SW 1271 (cell line): ENCODE measurements at regions not wholly inside any gene's neighbourhood (a gene's known extent, or its start where the extent isn't known, plus 50 kb on each side); places are given as distances from the start of the nearest gene placed in this dataset.
"Not testable (repeated sequence)": the region's sequence is repeated elsewhere in the genome, so short reads cannot be mapped to it uniquely, and the experiment has no call there.

Experiments used
- DNase-seq, 2 experiments: peaks; one replicate each; lab custom pipeline; 2025; lab: John Stamatoyannopoulos, UW

DNA sequence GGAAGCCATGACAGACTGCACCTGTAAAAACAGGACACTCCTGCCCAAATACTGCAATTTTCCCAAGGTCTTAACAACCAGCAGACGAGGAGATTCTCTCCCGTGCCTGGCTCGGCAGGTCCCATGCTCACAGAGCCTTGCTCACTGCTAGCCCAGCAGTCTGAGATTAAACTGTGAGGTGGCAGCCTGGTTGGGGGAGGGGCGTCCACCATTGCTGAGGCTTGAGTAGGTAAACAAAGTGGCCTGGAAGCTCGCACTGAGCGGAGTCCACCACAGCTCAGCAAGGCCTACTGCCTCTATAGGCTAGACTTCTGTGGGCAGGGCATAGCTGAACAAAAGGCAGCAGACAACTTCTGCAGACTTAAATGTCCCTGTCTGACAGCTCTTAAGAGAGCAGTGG, 80.3 kb downstream of the ANXA5 start:
- DNase-seq = not testable (repeated sequence)

DNA sequence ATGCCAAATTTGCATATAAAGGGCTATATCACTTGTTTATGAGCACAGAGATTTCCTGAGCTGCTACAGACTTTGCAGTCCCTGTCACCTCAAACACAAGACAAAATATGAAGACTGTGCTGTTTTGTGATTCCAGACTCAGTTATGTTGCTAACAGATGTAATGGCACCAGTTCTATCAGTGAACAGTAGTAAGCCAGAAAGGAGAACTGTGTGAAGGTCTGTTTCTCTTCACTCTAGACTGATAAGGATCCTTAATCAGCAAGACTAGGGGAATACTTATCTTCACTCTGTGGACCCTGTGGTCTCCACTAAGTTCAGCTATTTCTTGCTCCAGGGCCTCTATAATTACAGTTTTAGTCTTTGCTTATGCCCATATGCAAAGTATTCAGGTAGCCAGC, 82.7 kb downstream of the ANXA5 start:
- no peak for DNase-seq

DNA sequence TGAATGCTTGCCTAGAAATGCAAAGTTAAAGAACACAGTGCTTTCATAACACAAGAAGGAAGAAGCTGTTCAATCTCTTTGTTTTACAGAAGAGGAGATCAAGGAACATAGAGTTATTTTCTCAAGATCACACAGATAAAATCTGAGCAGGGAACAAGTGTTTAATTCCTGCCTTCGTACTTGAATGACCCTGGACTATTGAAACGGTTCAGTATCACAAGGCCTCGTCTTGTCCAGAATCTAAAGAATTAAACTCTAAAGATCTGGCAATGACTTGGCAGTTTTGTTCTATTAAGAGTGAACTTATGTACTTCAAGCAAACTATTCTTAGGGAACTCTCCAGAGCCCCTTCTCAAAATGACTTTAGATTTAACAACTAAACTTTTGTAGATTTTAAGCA, 97.7 kb downstream of the ANXA5 start:
- DNase-seq = no peak

- DNase-seq = no peak
Observed at GRCh38 chr4:121597346-121597934, 99.3 kb downstream of the ANXA5 start.

DNA sequence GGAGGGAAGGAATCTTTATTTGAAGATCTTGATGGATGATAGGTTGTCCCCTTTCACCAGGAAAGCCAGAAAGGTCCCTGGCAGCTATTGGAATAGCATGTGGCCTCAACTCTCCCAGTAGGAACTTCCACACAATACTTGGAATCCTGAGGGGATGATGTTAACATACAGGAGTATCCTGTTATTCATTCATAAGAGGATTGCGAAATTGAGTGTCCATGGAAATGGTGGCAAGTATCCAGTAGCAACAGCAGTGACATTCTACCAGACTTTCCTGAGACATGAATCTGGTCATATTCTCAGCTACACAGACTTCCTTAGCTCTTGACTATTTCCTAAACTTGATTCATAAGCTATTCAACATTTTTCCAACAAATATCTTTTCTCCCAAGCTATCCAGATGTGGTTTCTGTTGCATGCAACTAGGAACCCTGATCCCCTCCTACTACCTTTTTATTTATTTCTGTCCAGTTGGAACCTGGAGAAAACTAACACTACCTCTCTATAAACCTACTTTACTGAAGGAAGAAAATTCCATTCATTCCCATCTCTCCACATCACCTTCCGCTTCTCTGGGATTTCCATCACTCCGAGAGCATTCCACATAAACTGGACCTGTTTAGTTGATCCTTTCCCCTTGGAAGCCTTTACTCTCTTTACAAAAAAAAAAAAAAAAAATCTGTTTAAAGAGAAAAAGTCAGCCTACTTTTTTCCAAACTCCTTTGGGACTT, 101.8 kb downstream of the ANXA5 start:
- no peak for DNase-seq

- no peak for DNase-seq
Observed at GRCh38 chr4:121593760-121594159, 103.0 kb downstream of the ANXA5 start.

DNA sequence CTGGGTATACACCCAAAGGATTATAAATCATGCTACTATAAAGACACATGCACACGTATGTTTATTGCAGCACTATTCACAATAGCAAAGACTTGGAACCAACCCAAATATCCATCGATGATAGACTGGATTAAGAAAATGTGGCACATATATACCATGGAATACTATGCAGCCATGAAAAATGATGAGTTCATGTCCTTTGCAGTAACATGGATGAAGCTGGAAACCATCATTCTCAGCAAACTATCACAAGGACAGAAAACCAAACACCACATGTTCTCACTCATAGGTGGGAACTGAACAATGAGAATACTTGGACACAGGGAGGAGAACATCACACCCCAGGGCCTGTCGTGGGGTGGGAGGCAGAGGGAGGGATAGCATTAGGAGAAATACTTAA, 104.5 kb downstream of the ANXA5 start:
- DNase-seq = not testable (repeated sequence)

DNA sequence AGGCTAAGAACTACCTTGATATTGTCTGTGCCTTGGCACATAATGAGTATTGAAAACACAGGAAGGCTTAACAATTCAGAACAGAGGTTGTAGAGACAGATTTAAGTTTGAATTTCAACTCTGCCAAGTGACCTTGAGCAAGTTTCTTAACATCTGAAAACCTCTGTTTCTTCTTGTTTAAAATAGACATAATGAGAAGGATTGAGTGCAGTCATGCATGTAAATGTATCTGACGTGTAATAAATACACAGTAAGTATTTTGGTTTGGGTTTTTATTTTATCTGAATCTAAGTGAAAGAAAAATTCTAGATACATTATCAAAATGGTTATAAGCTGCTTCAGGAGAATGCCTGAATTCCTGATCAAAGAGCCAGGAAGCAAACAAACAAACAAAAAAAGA, 111.9 kb downstream of the ANXA5 start:
- DNase-seq = no peak

- no peak for DNase-seq
Observed at GRCh38 chr4:121583396-121583795, 113.4 kb downstream of the ANXA5 start.

GRCh38 chr4:121582296-121582695, 114.5 kb downstream of the ANXA5 start:
- no peak for DNase-seq

DNA sequence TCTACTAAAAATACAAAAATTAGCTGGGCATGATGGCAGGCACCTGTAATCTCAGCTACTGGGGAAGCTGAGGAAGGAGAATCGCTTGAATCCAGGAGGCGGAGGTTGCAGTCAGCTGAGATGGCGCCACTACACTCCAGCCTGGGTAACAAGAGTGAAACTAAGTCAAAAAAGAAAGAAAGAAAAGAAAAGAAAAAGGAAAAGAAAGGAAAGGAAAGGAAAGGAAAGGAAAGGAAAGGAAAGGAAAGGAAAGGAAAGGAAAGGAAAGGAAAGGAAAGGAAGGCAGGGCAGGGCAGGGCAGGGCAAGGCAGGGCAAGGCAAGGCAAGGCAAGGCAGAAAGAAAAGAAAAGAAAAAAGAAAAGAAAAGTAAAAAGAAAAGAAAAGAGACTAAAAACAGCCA, 121.4 kb downstream of the ANXA5 start:
- DNase-seq = not testable (repeated sequence)

GRCh38 chr4:121574618-121575017, 122.2 kb downstream of the ANXA5 start:
- DNase-seq = no peak

DNA sequence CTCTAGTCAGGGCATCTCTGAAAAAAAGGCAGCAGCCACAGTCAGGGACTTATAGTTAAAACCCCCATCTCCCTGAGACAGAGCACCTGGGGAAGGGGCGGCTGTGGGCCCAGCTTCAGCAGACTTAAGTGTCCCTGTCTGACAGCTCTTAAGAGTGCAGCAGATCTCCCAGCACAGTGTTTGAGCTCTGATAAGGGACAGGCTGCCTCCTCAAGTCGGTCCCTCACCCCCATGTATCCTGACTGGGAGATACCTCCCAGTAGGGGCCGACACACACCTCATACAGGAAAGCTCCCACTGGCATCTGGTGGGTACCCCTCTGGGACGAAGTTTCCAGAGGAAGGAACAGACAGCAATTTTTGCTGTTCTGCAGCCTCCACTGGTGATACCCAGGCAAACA, 129.0 kb downstream of the ANXA5 start:
- no peak for DNase-seq

- no peak for DNase-seq
Observed at GRCh38 chr4:121564840-121565375, 131.9 kb downstream of the ANXA5 start.

- DNase-seq = no peak
Observed at GRCh38 chr4:121562811-121563210, 134.0 kb downstream of the ANXA5 start.

DNA sequence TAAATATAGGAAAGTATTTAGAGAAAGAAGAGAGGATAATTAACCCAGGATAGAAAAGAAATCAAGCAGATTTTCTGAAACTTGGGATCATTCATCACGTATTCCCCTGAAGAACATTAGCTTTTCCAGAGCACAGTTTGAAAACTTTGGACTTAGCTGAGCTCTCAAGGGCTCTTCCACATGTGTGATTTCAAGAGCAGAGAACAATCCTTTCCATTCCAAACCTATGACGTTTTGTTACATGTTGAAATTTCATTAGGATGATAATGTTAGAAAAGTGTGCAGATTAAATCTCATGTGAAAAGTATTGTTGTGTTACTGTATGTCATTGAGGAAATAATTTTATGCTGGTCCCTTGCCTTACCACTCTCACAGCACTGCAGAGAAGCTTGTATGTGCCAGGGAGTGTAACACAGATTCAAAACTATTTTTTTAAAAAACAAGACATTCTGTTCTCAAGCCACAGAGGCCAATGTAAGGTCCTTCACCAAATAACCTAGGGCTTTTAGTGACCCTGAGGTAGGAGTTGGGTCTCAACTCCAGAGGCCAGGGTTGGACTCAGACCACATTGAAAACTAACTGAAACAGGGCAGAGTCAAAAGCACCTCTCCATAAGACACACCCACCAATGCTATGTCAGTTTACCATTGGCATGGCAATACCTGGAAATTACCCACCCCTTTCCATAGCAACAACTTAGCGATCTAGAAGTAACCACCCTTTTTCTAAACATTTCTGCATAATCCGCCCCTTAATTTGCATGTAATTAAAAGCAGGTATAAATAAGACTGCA, 141.3 kb downstream of the ANXA5 start:
- DNase-seq = no peak

- no peak for DNase-seq
Observed at GRCh38 chr4:121554382-121554781, 142.4 kb downstream of the ANXA5 start.

DNA sequence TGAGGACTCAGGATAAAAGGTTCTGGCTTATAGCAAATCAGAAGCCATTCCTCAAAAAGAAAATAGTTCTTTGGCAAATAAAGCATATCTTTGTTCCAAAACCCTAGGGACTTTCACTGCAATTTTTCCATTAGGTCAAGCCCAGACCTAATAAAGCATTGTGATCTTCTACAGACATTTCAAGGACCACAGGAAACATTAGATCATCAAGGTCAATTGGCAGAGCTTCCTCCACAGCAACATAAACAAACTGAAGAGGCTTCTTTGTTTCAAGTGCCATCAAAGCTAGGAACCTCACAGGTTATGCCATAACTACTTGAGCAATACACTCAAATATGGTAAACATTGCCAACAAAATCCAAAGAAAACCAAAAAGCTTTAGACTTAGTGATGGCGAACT, 144.9 kb downstream of the ANXA5 start:
- DNase-seq = no peak

DNA sequence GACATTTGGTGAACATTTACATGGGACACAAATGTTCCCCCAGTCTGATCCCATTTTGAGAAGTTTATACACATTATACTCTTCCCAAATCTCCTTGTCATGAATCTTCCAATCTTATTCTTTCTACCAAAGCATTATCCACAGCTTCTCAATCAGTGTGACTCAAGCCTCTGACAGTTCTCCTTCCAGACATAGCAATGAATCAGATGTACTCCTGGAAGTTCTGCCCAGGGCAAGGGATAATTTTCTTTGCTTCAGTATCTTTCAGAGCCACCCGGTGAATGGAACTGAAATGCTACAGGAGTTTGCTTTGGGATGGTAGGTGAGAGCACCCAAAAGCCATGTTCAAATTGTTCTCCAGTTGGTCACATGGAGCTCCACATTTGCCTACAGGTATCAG, 145.5 kb downstream of the ANXA5 start:
- DNase-seq = no peak

- DNase-seq = no peak
Observed at GRCh38 chr4:121541696-121542095, 155.1 kb downstream of the ANXA5 start.

GRCh38 chr4:121535351-121535750, 154.5 kb upstream of the QRFPR start:
- no peak for DNase-seq

- no peak for DNase-seq
Observed at GRCh38 chr4:121534187-121534586, 153.4 kb upstream of the QRFPR start.

DNA sequence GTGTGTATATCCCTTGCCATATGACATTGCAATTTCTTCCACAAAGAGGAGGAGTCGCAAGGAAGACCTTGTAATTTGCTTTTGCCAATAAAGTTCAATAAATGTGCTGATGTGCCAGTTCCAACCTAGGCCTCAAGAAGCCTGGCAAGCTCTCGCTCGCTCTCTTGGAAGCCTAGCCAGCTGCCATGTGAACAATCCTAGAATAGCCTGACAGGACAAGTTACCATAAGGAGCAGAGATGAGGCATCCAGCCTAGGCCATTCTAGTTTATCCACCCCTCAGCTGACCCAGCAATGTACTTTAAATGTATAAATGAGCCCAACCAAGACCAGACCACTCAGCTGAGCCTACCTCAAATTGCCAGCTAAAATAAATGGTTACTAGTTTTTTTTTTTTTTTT, 145.7 kb upstream of the QRFPR start:
- DNase-seq = no peak
